ENCODE measurements at regions not wholly inside any gene's neighbourhood (a gene's known extent, or its start where the extent isn't known, plus 50 kb on each side); places are given as distances from the start of the nearest gene placed in this dataset.
"Not testable (repeated sequence)": the region's sequence is repeated elsewhere in the genome, so short reads cannot be mapped to it uniquely, and the experiment has no call there.

- TF ChIP-seq POLR2A (IDR thresholded peaks at IDR 0.05); CTCF (IDR thresholded peaks at IDR 0.05 in 8 of 11, conservative IDR thresholded peaks at IDR 0.05 in 3 of 11); POLR2AphosphoS5 (IDR thresholded peaks at IDR 0.05): not testable (repeated sequence)
Observed at GRCh38 chr11:109715424-109715823, 293.4 kb downstream of the C11orf87 start.

Data from spleen (tissue), 7 donors.